GM13977 (cell line): ENCODE measurements at regions not wholly inside any gene's neighbourhood (a gene's known extent, or its start where the extent isn't known, plus 50 kb on each side); places are given as distances from the start of the nearest gene placed in this dataset.
"Not testable (repeated sequence)": the region's sequence is repeated elsewhere in the genome, so short reads cannot be mapped to it uniquely, and the experiment has no call there.

Experiments used
- DNase-seq: peaks from one replicate; pipeline ENCODE4 v3.0.0; 2012; ENCODE audit warnings: low spot score
- in situ Hi-C: fragments of 300-500 bp; cut with MboI; formaldehyde crosslinking; loops from one replicate; pipeline ENCODE4 v1.12.0; 2022; ENCODE audit warnings: low sequenced_read_pairs, low pct_unique_long_range_greater_than_20kb, mixed read lengths, inconsistent platforms; ENCODE audit not compliant: unreplicated experiment
- TF ChIP-seq, protein P1 (sequence below): IDR thresholded peaks from 2 replicates; pipeline ENCODE4 v1.5.1; 2012; ENCODE audit warnings: mild to moderate bottlenecking, control low read depth; ENCODE audit not compliant: insufficient read depth; ENCODE audit errors: extremely low read depth, missing control alignments

GRCh38 chr12:131623404-131624368, 87.2 kb upstream of the SFSWAP start:
- DNase-seq, in situ Hi-C loops: not testable (repeated sequence)
- TF ChIP-seq, protein P1, sequence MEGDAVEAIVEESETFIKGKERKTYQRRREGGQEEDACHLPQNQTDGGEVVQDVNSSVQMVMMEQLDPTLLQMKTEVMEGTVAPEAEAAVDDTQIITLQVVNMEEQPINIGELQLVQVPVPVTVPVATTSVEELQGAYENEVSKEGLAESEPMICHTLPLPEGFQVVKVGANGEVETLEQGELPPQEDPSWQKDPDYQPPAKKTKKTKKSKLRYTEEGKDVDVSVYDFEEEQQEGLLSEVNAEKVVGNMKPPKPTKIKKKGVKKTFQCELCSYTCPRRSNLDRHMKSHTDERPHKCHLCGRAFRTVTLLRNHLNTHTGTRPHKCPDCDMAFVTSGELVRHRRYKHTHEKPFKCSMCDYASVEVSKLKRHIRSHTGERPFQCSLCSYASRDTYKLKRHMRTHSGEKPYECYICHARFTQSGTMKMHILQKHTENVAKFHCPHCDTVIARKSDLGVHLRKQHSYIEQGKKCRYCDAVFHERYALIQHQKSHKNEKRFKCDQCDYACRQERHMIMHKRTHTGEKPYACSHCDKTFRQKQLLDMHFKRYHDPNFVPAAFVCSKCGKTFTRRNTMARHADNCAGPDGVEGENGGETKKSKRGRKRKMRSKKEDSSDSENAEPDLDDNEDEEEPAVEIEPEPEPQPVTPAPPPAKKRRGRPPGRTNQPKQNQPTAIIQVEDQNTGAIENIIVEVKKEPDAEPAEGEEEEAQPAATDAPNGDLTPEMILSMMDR: peak; percentile 27

DNA sequence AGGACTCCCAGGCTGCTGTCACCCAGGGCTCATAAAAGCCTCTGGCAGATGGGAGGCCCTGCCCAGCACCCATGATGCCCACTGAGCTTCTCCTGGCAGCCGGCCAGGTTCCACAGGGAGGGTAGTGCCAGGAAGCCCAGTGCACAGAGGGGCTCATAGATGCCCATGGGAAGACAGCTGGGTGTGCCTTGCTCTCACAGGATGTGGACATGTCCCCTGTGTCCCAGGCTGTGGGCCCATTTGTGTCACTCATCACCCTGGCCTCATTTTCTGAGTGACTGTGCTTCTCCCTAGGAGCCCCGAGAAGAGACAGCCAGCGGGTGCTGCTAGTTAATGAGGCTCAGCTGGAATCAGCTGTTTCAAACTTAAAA, 86.5 kb upstream of the SFSWAP start:
- DNase-seq, in situ Hi-C loops: not testable (repeated sequence)

DNA sequence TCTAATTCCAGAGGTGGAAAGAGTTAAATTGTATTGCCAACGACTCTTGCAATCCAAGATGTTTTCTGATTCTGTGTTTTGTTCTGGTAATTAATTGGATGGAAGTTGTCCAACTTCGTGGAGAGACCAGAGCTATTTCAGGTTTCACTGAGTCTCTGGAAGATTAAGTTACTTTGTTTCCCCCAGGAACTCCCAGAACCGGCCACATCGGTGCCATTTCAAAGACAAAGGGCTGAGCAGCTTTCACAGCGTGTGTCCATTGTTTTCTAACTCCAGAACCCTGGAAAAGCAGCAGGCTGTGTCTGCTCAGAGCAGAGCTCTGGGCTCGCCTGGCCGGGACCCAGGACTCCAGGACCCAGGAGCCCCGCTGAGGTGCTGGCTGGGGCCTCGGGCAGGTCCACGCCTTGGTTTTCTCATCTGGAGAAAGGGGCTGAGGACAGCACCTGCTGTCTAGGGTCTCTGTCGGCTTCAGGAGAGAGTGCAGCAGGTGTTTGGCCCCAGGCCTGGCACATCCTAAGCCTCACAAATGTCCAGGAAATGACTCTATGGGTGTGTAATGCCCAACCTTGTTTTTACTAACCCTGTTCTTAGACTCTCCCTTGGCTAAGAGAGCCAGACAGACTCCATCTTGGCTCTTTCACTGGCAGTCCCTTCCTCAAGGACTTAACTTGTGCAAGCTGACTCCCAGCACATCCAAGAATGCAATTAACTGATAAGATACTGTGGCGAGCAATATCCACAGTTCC, 86.0 kb upstream of the SFSWAP start:
- not testable (repeated sequence) for DNase-seq
- in situ Hi-C loops: loop anchor here (5.0 kb wide), 1 partner anchor 293 kb away; no protein-coding TSS in a partner anchor

DNA sequence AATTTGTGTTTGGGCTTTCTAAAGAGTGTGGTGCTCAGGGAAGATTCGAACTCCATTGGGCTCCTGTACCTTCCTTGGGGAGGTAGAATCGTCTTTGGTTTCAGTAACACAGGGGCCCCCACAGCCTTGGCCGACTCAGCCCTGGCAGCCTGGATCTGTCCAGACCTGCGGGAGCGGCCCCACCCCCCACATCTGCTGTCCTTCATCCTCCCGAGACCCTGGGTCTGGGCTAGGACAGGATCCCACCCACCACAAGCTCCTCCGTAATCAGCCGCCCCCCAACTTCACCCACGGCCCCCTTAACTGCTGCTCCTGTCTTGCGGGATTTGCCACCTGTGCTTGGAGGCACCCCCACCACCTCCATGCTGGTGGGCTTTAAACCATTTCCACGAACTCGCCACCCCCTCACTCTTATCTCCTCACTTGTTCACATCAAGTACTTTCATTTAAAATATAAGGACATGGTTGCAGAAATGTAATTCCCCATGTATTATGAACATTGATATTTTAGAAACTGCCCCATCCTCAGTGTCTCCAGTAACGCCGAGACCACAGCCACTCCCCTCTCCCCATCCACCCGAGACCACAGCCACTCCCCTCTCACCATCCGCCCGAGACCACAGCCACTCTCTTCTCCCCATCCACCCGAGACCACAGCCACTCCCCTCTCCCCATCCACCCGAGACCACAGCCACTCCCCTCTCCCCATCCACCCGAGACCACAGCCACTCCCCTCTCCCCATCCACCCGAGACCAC, 84.7 kb upstream of the SFSWAP start:
- in situ Hi-C loops: loop anchor here (5.0 kb wide), 1 partner anchor 294 kb away; no protein-coding TSS in a partner anchor

DNA sequence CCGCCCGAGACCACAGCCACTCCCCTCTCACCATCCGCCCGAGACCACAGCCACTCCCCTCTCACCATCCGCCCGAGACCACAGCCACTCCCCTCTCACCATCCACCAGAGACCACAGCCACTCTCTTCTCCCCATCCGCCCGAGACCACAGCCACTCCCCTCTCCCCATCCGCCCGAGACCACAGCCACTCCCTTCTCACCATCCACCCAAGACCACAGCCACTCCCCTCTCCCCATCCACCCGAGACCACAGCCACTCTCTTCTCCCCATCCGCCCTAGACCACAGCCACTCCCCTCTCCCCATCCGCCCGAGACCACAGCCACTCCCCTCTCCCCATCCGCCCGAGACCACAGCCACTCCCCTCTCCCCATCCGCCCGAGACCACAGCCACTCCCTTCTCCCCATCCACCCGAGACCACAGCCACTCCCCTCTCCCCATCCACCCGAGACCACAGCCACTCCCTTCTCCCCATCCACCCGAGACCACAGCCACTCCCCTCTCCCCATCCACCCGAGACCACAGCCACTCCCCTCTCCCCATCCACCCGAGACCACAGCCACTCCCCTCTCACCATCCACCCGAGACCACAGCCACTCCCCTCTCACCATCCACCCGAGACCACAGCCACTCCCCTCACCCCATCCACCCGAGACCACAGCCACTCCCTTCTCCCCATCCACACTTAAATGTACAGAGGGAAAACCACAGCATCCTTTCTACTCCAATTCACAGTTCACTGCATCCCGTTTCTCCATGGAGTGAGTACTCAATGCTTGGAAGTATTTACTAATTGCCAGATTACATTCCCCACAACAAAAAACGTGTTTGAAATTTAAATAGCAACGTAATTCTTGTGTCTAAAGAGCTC, 83.5 kb upstream of the SFSWAP start:
- in situ Hi-C loops: loop anchor here (5.0 kb wide), 1 partner anchor 295 kb away; no protein-coding TSS in a partner anchor
- not testable (repeated sequence) for DNase-seq

More for the DNA sequence above, 84.7 kb upstream of the SFSWAP start:
- not testable (repeated sequence) for DNase-seq

DNA sequence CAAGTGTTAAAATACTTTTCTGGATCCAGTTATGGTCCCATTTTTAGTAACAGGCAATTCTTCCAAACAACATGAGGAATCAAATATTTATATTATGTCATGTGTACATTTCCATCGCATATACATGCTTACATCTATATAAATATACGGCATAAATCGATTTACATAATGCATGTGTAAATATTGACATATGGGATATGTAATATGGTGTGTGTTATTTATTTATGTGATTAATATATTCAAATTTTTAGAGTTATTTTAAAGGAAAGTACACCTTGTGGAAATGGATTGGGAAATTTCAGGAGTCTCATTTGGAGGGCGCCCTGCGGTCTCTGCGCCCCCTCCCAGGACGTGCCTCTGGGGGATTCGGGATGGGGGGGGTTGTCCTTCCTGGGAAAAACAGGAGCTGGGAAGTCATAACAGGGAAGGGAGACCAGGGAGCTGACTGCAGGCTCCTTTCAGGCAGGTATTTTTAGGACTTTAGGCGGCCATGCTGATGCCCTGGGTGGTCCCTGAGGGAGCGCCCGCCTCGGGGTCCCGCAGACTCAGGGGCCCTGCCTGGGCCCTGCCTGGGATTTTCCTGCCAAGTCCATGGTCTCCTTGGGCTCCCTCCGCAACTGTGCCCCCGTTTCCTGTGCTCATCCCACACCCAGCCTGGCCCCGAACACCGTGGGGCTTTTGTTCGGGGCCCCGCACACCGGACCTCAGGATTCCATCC, 82.7 kb upstream of the SFSWAP start:
- in situ Hi-C loops: loop anchor here (5.0 kb wide), 1 partner anchor 296 kb away; no protein-coding TSS in a partner anchor
- TF ChIP-seq, protein P1: no peak
- DNase-seq: no peak

DNA sequence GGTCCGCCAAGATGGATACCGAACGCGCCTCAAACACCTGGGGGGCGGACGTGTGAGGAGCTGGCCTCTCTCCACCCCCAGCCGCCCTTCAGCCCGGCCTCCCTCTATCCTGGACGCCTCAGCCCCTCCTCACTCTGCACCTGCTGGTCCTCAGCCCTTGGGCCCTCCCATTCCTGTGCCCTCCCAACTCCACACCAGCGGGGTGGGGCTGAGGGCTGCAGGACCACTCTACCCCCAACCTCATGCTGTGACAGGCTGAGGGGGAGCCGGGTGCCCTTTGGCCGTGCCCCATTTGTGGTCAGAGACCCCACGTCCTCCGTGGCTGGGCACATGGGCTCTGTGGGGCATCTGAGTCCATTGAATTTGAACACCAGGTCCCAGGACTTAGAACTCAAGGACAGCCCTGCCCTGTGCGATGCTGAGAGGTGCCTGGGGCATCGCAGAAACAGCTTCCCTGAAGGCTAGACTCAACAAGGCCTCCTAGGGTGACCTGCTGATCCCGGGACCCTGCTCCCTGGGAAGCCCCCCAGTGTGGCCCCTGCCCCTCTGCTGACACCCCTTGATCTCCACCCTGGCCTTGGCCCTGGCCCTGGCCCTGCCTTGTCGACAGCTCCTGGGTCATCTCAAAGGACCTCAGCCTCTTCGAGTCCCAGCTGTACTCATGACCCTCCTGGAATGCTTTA, 82.0 kb upstream of the SFSWAP start:
- TF ChIP-seq, protein P1: no peak
- in situ Hi-C loops: loop anchor here (5.0 kb wide), 1 partner anchor 297 kb away; no protein-coding TSS in a partner anchor

More for the DNA sequence above, 82.0 kb upstream of the SFSWAP start:
- no peak for DNase-seq
